Upper lobe of left lung (tissue), 6 donors: ENCODE measurements at regions not wholly inside any gene's neighbourhood (a gene's known extent, or its start where the extent isn't known, plus 50 kb on each side); places are given as distances from the start of the nearest gene placed in this dataset.

ENCODE experiments used
- ATAC-seq, 2 donors: fragments of 200-7000 bp; cut with Tn5 transposase; one replicate each; pipeline ENCODE4 v1.9.1; 2022; ENCODE audit warnings: mild to moderate bottlenecking in 2 of 2, moderate library complexity in 2 of 2; ENCODE audit not compliant: low FRiP score in 2 of 2
- DNase-seq, 2 donors: peaks; one replicate each; pipeline ENCODE4 v3.0.0-alpha.2; 2019 to 2020
- H3K27ac ChIP-seq, 4 donors: fragments of 200-600 bp; sonication (generic); one replicate each; pipeline ENCODE4 v1.5.1; 2016 to 2019
- H3K27me3 ChIP-seq, 4 donors: fragments of 200-600 bp; sonication (generic); one replicate each; pipeline ENCODE4 v1.5.1; 2017 to 2019
- H3K36me3 ChIP-seq, 4 donors: fragments of 200-600 bp; sonication (generic); one replicate each; pipeline ENCODE4 v1.5.1; 2016 to 2019
- H3K4me1 ChIP-seq, 4 donors: fragments of 200-600 bp; sonication (generic); one replicate each; pipeline ENCODE4 v1.5.1; 2018 to 2019
- H3K4me3 ChIP-seq, 4 donors: fragments of 200-600 bp; sonication (generic); one replicate each; pipeline ENCODE4 v1.5.1; 2017 to 2019; ENCODE audit warnings: mild to moderate bottlenecking in 2 of 4, moderate library complexity in 1 of 4
- H3K9me3 ChIP-seq, 4 donors: fragments of 200-600 bp; sonication (generic); one replicate each; pipeline ENCODE4 v1.5.1; 2018 to 2019
- EP300 ChIP-seq, 4 donors: sonication (generic); formaldehyde crosslinking; IDR thresholded peaks; one replicate each; pipeline ENCODE4 v1.5.1; 2017; ENCODE audit warnings: antibody characterized with exemption in 4 of 4, control low read depth in 2 of 4
- POLR2A ChIP-seq, 4 donors: fragments of 450-650 bp; IDR thresholded peaks; one replicate each; pipeline ENCODE4 v1.5.1; 2016 to 2017; ENCODE audit warnings: antibody characterized with exemption in 4 of 4, mild to moderate bottlenecking in 2 of 4
- POLR2AphosphoS5 ChIP-seq, 2 donors: sonication (generic); formaldehyde crosslinking; IDR thresholded peaks; one replicate each; pipeline ENCODE4 v1.5.1; 2017; ENCODE audit warnings: antibody characterized with exemption in 2 of 2
- WGBS, 2 donors: methylation state at CpG; one replicate each; pipeline ENCODE4 v1.1.5; 2017 to 2018; 5-methylcytosine and 5-hydroxymethylcytosine counted together
- TF ChIP-seq, protein P1 (sequence below), 6 experiments: fragments of 450-650 bp in 4 of 6; fragments of 200-600 bp in 2 of 6; sonication (generic) in 2 of 6; IDR thresholded peaks; one replicate each; pipeline ENCODE4 v1.5.1; 2016 to 2019; ENCODE audit warnings: antibody characterized with exemption in 6 of 6
- donor health status: DM: no; HTN: no; CAD: no; lungs with moderate emphysema.
- donor health status: DM: no; HTN: yes; CAD: no; lungs with severe emphysema.

DNA sequence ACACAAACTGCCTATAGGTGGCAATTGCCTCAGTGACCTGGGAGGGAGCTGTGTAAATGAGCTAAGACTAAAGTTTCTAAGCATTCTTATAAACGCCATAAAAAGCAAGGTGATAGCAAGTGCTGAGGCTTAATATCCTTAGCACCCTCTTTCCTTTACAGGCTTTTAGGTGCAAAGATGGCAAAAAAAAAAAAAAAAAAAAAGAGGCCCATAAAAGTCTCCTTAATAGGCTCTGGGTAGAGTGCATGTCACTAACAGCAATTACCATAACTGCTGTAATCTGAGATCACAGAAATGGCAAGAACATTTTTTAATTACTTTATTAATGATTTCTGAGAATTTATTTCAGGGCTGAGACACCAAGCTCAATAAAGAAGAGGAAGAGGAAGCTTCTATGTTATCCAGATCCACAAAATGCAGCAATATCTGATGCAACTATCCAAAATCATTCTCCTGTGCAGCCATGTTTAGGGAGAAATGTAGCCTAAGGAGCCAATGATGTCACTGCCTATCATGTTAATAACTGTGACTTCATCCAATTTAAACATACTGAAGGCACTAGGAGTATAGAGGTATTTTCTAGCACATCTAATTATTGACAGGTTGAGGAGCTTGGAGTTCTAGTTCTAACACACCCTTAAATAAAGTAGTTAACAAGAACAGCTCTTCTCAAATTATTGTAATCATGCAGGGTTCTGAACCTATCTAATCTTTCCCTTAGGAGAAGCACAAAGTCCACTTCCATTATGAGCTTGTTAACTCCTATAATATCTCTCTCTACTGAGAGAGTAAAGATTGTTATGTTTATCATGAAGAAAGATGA is 804.3 kb upstream of the ACVR2A start:
- TF ChIP-seq POLR2AphosphoS5 (IDR thresholded peaks at IDR 0.05), result no peak
- TF ChIP-seq, protein P1, sequence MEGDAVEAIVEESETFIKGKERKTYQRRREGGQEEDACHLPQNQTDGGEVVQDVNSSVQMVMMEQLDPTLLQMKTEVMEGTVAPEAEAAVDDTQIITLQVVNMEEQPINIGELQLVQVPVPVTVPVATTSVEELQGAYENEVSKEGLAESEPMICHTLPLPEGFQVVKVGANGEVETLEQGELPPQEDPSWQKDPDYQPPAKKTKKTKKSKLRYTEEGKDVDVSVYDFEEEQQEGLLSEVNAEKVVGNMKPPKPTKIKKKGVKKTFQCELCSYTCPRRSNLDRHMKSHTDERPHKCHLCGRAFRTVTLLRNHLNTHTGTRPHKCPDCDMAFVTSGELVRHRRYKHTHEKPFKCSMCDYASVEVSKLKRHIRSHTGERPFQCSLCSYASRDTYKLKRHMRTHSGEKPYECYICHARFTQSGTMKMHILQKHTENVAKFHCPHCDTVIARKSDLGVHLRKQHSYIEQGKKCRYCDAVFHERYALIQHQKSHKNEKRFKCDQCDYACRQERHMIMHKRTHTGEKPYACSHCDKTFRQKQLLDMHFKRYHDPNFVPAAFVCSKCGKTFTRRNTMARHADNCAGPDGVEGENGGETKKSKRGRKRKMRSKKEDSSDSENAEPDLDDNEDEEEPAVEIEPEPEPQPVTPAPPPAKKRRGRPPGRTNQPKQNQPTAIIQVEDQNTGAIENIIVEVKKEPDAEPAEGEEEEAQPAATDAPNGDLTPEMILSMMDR (IDR thresholded peaks at IDR 0.05), result no peak
- TF ChIP-seq EP300 (IDR thresholded peaks at IDR 0.05), result no peak
- H3K27me3 ChIP-seq, result no peaks in the 10 kb centered on the region
- no peak for ATAC-seq
- H3K9me3 ChIP-seq, result no peaks in the 10 kb centered on the region
- no peaks in the 10 kb centered on the region for H3K36me3 ChIP-seq
- no peak overlapping the region for H3K4me3 ChIP-seq
- WGBS, 2 donors, result 90% methylated on average over 1 of the region's 1 CpG
- no peak for DNase-seq
- no peak overlapping the region for H3K27ac ChIP-seq
- H3K4me1 ChIP-seq, result no peaks in the 10 kb centered on the region

DNA sequence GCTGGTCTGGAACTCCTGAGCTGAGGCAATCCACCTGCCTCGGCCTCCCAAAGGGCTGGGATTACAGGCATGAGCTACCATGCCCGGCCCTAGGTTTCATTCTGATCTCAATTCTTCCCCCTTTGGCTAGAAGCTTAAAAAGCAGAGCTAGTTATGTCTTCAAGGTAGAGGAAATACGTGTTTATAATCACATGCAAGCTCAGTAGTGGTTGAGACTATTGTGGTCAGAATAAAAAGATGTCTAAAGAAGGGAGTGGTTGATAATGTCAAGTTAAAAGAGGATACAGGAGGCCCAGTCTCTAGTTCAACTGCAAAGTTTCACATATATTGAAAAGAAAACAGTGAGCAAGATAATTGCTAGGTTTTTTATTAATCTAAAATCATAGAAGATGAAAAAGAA is 807.8 kb upstream of the ACVR2A start:
- TF ChIP-seq, protein P1 (IDR thresholded peaks at IDR 0.05), result no peak
- TF ChIP-seq POLR2AphosphoS5 (IDR thresholded peaks at IDR 0.05) (no peak), POLR2A (IDR thresholded peaks at IDR 0.05) (no peak), EP300 (IDR thresholded peaks at IDR 0.05) (no peak)
- Histone ChIP-seq H3K36me3 (no peaks in the 10 kb centered on the region), H3K4me3 (no peak overlapping the region), H3K9me3 (no peaks in the 10 kb centered on the region), H3K4me1 (no peaks in the 10 kb centered on the region), H3K27me3 (no peaks in the 10 kb centered on the region), H3K27ac (no peak overlapping the region)
- 67 to 74% methylated on average over 3 of the region's 3 CpGs for WGBS, 2 donors
- ATAC-seq, result no peak
- DNase-seq, result no peak

GRCh38 chr2:147033044-147033443 is 811.8 kb upstream of the ACVR2A start:
- Histone ChIP-seq H3K9me3 (no peaks in the 10 kb centered on the region), H3K4me3 (no peak overlapping the region), H3K27me3 (no peaks in the 10 kb centered on the region), H3K4me1 (no peaks in the 10 kb centered on the region), H3K36me3 (no peaks in the 10 kb centered on the region), H3K27ac (no peak overlapping the region)
- DNase-seq (no peak), ATAC-seq (no peak)
- WGBS, 2 donors, result 60 to 68% methylated on average over 1 of the region's 1 CpG
- no peak for TF ChIP-seq POLR2AphosphoS5 (IDR thresholded peaks at IDR 0.05)
- TF ChIP-seq, protein P1 (IDR thresholded peaks at IDR 0.05), result no peak
- no peak for TF ChIP-seq EP300 (IDR thresholded peaks at IDR 0.05)
- TF ChIP-seq POLR2A (IDR thresholded peaks at IDR 0.05), result no peak

GRCh38 chr2:147031897-147032296 is 812.9 kb upstream of the ACVR2A start:
- no peak overlapping the region for H3K27ac ChIP-seq

DNA sequence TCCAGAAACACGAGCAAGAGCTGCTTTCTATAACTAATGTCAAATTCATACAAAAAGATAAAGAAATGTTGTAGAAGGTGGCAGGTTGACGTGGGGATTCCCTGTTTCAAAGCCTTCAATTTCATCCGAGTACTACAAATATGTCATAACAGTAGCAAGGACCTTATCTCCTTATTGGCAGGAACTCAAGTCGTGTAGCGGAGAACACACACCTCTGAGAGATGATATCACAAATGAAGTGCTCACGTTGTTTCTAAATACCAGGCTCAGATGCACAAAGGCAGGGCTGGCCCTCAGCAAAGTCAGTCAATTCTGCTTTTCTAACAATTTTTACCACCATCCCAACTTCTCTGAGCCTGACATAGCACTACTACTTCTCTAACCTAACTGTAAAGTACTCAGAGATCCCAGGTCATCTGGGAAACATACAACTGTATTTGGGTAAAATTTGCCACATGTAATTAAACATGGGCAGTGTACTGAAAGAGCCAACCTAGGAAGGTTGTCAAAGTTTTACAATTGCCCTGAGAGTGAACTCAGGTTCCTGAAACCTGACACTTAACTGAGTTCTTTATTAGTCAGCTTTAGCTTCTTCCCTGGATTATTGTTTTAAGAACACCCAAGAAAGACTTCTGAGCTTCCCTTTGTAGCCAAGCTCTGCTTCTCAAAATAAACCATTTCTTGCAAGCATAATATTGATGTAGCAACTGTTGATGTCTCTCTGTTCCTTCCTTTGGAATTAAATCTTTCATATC is 813.7 kb upstream of the ACVR2A start:
- no peaks in the 10 kb centered on the region for H3K36me3 ChIP-seq
- ATAC-seq (no peak), DNase-seq (no peak)
- H3K4me3 ChIP-seq, result no peak overlapping the region
- WGBS, 2 donors, result 55 to 61% methylated on average over 6 of the region's 6 CpGs
- H3K9me3 ChIP-seq, result no peaks in the 10 kb centered on the region
- H3K4me1 ChIP-seq, result no peaks in the 10 kb centered on the region
- TF ChIP-seq POLR2AphosphoS5 (IDR thresholded peaks at IDR 0.05) (no peak), POLR2A (IDR thresholded peaks at IDR 0.05) (no peak), EP300 (IDR thresholded peaks at IDR 0.05) (no peak)
- TF ChIP-seq, protein P1 (IDR thresholded peaks at IDR 0.05), result no peak
- no peaks in the 10 kb centered on the region for H3K27me3 ChIP-seq
- no peak overlapping the region for H3K27ac ChIP-seq

More at GRCh38 chr2:147031897-147032296, 812.9 kb upstream of the ACVR2A start:
- no peak for DNase-seq
- Histone ChIP-seq H3K27me3 (no peaks in the 10 kb centered on the region), H3K4me3 (no peak overlapping the region), H3K36me3 (no peaks in the 10 kb centered on the region), H3K9me3 (no peaks in the 10 kb centered on the region), H3K4me1 (no peaks in the 10 kb centered on the region)
- ATAC-seq, result no peak
- no peak for TF ChIP-seq EP300 (IDR thresholded peaks at IDR 0.05)
- 38 to 39% methylated on average over 3 of the region's 3 CpGs for WGBS, 2 donors
